ENCODE measurements at regions not wholly inside any gene's neighbourhood (a gene's known extent, or its start where the extent isn't known, plus 50 kb on each side); places are given as distances from the start of the nearest gene placed in this dataset.

DNA sequence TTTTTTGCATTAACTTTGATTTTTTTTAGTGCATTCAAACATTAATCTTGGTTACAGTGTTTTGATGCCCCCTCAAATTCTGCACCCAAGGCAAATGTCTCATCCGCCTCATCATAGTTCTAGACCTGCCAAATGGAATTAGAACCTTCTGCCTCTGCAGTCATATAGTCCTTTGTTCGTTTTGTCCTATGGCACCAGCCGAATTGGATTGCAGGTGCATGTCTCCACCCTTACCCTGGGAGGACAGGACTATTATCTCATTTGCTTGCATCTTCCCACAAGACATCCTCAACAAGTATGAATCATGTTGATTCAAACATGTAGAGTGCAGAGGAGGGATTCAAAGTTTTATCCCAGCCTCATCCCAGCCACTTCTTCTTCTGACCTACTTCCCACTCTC lies 579.1 kb downstream of the VRK1 start:
- TF ChIP-seq, protein P1, sequence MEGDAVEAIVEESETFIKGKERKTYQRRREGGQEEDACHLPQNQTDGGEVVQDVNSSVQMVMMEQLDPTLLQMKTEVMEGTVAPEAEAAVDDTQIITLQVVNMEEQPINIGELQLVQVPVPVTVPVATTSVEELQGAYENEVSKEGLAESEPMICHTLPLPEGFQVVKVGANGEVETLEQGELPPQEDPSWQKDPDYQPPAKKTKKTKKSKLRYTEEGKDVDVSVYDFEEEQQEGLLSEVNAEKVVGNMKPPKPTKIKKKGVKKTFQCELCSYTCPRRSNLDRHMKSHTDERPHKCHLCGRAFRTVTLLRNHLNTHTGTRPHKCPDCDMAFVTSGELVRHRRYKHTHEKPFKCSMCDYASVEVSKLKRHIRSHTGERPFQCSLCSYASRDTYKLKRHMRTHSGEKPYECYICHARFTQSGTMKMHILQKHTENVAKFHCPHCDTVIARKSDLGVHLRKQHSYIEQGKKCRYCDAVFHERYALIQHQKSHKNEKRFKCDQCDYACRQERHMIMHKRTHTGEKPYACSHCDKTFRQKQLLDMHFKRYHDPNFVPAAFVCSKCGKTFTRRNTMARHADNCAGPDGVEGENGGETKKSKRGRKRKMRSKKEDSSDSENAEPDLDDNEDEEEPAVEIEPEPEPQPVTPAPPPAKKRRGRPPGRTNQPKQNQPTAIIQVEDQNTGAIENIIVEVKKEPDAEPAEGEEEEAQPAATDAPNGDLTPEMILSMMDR (IDR thresholded peaks at IDR 0.05; ENCODE audit: low read depth, low read length, missing control alignments), result no peak
- H3K4me3 ChIP-seq (ENCODE audit: low read depth, low read length), result no peak overlapping the region
- no peak for DNase-seq (ENCODE audit: low read depth)
- in situ Hi-C loops (cut with HindIII; ENCODE audit: low sequenced_read_pairs), result no loop called here

DNA sequence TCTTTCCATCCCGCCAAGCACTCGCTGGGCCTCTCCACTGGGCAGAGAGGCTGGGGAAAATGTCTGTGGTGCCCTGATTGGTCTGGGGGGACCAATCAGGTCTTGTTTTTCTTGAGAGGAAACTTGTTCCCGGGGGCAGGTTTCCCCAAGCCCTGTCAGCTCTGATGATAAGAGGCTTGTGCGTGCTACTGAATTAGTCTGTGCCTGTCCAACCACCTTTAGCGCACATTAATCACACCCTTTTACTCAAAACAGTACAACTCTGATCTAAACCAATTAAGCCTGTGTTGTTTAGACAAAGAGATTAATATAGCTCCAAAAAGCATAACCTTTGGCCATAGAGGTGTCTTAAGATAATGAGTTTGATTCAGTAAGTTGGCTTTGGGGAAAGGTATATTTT lies 580.4 kb downstream of the VRK1 start:
- no peak overlapping the region for H3K4me3 ChIP-seq (ENCODE audit: low read depth, low read length)
- no peak for DNase-seq (ENCODE audit: low read depth)
- in situ Hi-C loops (cut with HindIII; ENCODE audit: low sequenced_read_pairs), result no loop called here
- TF ChIP-seq, protein P1 (IDR thresholded peaks at IDR 0.05; ENCODE audit: low read depth, low read length, missing control alignments), result no peak

DNA sequence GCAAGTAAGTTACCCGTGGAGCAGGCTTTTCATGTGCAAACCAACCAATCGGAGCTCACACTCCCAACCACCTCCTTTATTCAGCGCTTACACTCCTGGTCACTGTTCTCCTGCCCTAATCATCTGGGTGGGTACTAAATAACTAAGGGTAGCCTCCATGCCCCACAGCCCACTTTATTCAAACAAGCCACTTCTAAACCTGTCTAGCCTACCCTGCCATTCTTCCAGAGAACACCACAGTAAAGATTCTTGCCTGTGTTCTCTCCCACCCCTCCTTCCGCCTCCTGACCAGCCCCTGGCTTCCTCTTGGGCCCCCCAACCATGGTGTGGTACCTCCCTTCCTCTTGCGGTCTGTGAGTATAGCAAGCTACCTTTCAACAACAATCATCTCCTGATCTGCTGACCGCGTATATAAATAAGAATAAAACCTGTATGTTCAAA lies 581.9 kb downstream of the VRK1 start:
- in situ Hi-C loops (cut with HindIII; ENCODE audit: low sequenced_read_pairs), result no loop called here
- DNase-seq (ENCODE audit: low read depth), result no peak
- no peak overlapping the region for H3K4me3 ChIP-seq (ENCODE audit: low read depth, low read length)
- TF ChIP-seq, protein P1 (IDR thresholded peaks at IDR 0.05; ENCODE audit: low read depth, low read length, missing control alignments), result no peak

DNA sequence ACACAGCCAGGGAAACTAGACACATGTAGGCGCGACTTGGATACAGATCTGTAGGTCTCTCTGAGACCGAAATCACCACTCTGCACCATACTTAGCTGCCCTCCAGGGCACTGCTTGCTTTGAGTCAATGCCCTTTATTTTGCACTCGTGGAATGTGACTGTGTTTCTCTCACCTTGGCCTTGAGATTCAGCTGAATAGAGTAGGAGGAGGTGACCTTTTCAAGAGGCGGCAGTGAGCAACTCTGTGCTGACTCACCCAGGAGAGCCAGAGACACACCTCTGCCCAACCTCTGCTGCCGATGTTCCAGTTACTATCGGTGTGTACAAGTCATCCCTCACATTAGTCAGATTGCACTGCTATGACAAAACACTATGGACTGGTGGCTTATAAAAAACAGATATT lies 583.4 kb downstream of the VRK1 start:
- DNase-seq (ENCODE audit: low read depth), result no peak
- in situ Hi-C loops (cut with HindIII; ENCODE audit: low sequenced_read_pairs), result no loop called here

DNA sequence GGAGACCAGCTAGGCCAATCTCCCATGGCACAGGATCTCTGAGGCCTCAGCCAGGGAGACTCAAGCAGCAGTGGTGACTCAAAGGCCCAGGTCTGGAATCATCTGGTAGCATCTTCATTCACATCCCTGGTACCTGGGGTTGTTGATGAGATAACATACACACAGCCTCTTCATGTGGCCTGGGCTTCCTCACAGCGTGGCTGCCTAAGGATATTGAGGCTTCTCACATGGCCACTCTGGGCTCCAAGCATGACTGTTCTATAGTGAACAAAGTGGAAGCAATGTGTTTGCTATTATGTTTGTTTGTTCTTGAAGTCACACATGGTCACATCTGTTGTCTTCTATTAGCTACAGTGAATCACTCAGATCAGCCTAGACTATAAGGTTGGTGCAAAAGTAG lies 584.1 kb downstream of the VRK1 start:
- in situ Hi-C loops (cut with HindIII; ENCODE audit: low sequenced_read_pairs), result no loop called here
- TF ChIP-seq, protein P1 (IDR thresholded peaks at IDR 0.05; ENCODE audit: low read depth, low read length, missing control alignments), result no peak
- DNase-seq (ENCODE audit: low read depth), result no peak
- no peak overlapping the region for H3K4me3 ChIP-seq (ENCODE audit: low read depth, low read length)

More for the DNA sequence above, 583.4 kb downstream of the VRK1 start:
- TF ChIP-seq, protein P1 (IDR thresholded peaks at IDR 0.05; ENCODE audit: low read depth, low read length, missing control alignments), result no peak
- no peak overlapping the region for H3K4me3 ChIP-seq (ENCODE audit: low read depth, low read length)

DNA sequence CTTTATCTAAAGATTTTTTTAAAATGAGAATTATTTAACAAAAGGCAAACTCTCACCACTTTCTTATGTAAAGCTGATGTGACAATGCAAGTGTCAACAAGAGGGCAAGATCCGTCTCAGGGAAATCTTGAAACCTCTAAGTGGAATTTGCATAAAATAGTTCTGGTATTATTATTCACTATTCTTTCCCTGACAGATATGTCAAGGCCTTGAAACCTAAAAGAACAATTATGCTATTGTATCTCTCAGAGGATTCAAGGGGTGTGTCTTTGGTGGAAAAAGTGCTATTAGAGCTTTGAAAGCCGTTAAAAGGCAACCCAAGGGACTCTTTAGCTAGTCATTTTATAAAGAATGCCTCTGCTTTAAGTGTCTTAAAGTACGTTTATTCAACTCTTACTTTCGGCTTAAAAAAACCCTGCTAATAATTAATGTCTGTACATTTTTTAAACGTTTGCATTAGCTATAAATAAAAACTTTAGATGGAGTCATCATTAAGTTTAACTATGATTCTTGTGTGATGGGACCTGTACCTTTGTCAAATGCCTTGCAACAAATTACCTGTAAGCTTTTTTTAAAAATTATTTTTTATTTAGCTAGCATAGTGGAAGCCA lies 585.5 kb downstream of the VRK1 start:
- no peak for DNase-seq (ENCODE audit: low read depth)
- in situ Hi-C loops (cut with HindIII; ENCODE audit: low sequenced_read_pairs), result no loop called here
- H3K4me3 ChIP-seq (ENCODE audit: low read depth, low read length), result no peak overlapping the region
- TF ChIP-seq, protein P1 (IDR thresholded peaks at IDR 0.05; ENCODE audit: low read depth, low read length, missing control alignments), result no peak
